Lower lobe of right lung (tissue), 2 donors: ENCODE measurements at regions not wholly inside any gene's neighbourhood (a gene's known extent, or its start where the extent isn't known, plus 50 kb on each side); places are given as distances from the start of the nearest gene placed in this dataset.

Experiments used
- ATAC-seq, 2 donors: fragments of 200-7000 bp; cut with Tn5 transposase; one replicate each; pipeline ENCODE4 v1.9.1; 2020 to 2022; ENCODE audit warnings: mild to moderate bottlenecking in 2 of 2, moderate library complexity in 2 of 2
- DNase-seq: peaks from one replicate; pipeline ENCODE4 v3.0.0-alpha.2; 2020
- H3K27ac ChIP-seq: fragments of 200-600 bp; one replicate; pipeline ENCODE4 v1.8.0; 2022
- H3K27me3 ChIP-seq: fragments of 200-600 bp; one replicate; pipeline ENCODE4 v1.8.0; 2022; ENCODE audit warnings: low read depth
- H3K36me3 ChIP-seq: fragments of 200-600 bp; one replicate; pipeline ENCODE4 v1.8.0; 2022; ENCODE audit warnings: mild to moderate bottlenecking
- H3K4me1 ChIP-seq: fragments of 200-600 bp; one replicate; pipeline ENCODE4 v1.8.0; 2022
- H3K4me3 ChIP-seq: fragments of 200-600 bp; one replicate; pipeline ENCODE4 v1.8.0; 2022; ENCODE audit warnings: mild to moderate bottlenecking
- H3K9me3 ChIP-seq: fragments of 200-600 bp; one replicate; pipeline ENCODE4 v1.8.0; 2022
- CTCF ChIP-seq: fragments of 200-600 bp; IDR thresholded peaks from one replicate; pipeline ENCODE4 v1.8.0; 2022; ENCODE audit warnings: antibody characterized with exemption, mild to moderate bottlenecking
- intact Hi-C: fragments of 100-400 bp; cut with DNase I; formaldehyde crosslinking; loops from one replicate; pipeline ENCODE4 v1.11.0; 2022
- donor health status: DM: no; HTN: yes; CAD: no; lungs with severe emphysema.

- Histone ChIP-seq H3K36me3 (no peaks in the 10 kb centered on the region), H3K9me3 (no peaks in the 10 kb centered on the region), H3K27me3 (peaks cover 5% of the 10 kb centered on the region), H3K4me1 (no peaks in the 10 kb centered on the region), H3K27ac (no peak overlapping the region), H3K4me3 (no peak overlapping the region)
- no peak for TF ChIP-seq CTCF
- no peak for ATAC-seq
- DNase-seq, result no peak
- intact Hi-C loops, result no loop called here
These were observed 234.5 kb downstream of the PAX3 start for GRCh38 chr2:222064286-222064685.

- Histone ChIP-seq H3K4me3 (no peak overlapping the region), H3K9me3 (no peaks in the 10 kb centered on the region), H3K27ac (no peak overlapping the region), H3K27me3 (peaks cover 28% of the 10 kb centered on the region), H3K36me3 (no peaks in the 10 kb centered on the region), H3K4me1 (no peaks in the 10 kb centered on the region)
- ATAC-seq, result no peak
- no peak for DNase-seq
- no peak for TF ChIP-seq CTCF
- intact Hi-C loops, result no loop called here
These were observed 239.9 kb downstream of the PAX3 start for GRCh38 chr2:222058819-222059445.

GRCh38 chr2:222057347-222058073, 241.3 kb downstream of the PAX3 start:
- peaks cover 39% of the 10 kb centered on the region for H3K27me3 ChIP-seq
- no peak overlapping the region for H3K27ac ChIP-seq
- TF ChIP-seq CTCF, result peak; percentile 48
- H3K9me3 ChIP-seq, result no peaks in the 10 kb centered on the region
- DNase-seq (no peak), ATAC-seq (no peak)
- H3K36me3 ChIP-seq, result no peaks in the 10 kb centered on the region
- intact Hi-C loops, result no loop called here
- H3K4me3 ChIP-seq, result no peak overlapping the region
- H3K4me1 ChIP-seq, result no peaks in the 10 kb centered on the region

GRCh38 chr2:222055328-222055727, 243.5 kb downstream of the PAX3 start:
- H3K36me3 ChIP-seq, result no peaks in the 10 kb centered on the region
- H3K27ac ChIP-seq, result no peak overlapping the region
- intact Hi-C loops, result no loop called here
- DNase-seq (no peak), ATAC-seq (no peak)
- H3K9me3 ChIP-seq, result no peaks in the 10 kb centered on the region
- no peaks in the 10 kb centered on the region for H3K4me1 ChIP-seq
- no peak overlapping the region for H3K4me3 ChIP-seq
- H3K27me3 ChIP-seq, result peaks cover 46% of the 10 kb centered on the region
- no peak for TF ChIP-seq CTCF

GRCh38 chr2:222054813-222055212, 244.0 kb downstream of the PAX3 start:
- intact Hi-C loops, result no loop called here
- peaks cover 46% of the 10 kb centered on the region for H3K27me3 ChIP-seq
- H3K4me3 ChIP-seq, result no peak overlapping the region
- DNase-seq, result no peak
- no peak for ATAC-seq
- no peak overlapping the region for H3K27ac ChIP-seq
- H3K36me3 ChIP-seq, result no peaks in the 10 kb centered on the region
- no peaks in the 10 kb centered on the region for H3K4me1 ChIP-seq
- no peaks in the 10 kb centered on the region for H3K9me3 ChIP-seq
- no peak for TF ChIP-seq CTCF
